Breast epithelium (tissue), 3 donors: ENCODE measurements at regions not wholly inside any gene's neighbourhood (a gene's known extent, or its start where the extent isn't known, plus 50 kb on each side); places are given as distances from the start of the nearest gene placed in this dataset.

Experiments
- POLR2A ChIP-seq: fragments of 450-650 bp; IDR thresholded peaks from one replicate; pipeline ENCODE4 v1.6.1; 2016; ENCODE audit warnings: antibody characterized with exemption, mild to moderate bottlenecking, moderate library complexity
- POLR2AphosphoS5 ChIP-seq, 3 donors: sonication (generic); formaldehyde crosslinking; IDR thresholded peaks; one replicate each; pipeline ENCODE4 v1.6.1; 2017; ENCODE audit warnings: antibody characterized with exemption in 3 of 3
- TF ChIP-seq, protein P1 (sequence below), 3 donors: fragments of 450-650 bp; IDR thresholded peaks; one replicate each; pipeline ENCODE4 v1.5.1; 2016 to 2017; ENCODE audit warnings: antibody characterized with exemption in 3 of 3, mild to moderate bottlenecking in 3 of 3, moderate library complexity in 3 of 3

GRCh38 chr3:104734627-104735026, 632.1 kb upstream of the ALCAM start:
- no peak for TF ChIP-seq POLR2A
- TF ChIP-seq POLR2AphosphoS5 (IDR thresholded peaks at IDR 0.05), result no peak
- TF ChIP-seq, protein P1, sequence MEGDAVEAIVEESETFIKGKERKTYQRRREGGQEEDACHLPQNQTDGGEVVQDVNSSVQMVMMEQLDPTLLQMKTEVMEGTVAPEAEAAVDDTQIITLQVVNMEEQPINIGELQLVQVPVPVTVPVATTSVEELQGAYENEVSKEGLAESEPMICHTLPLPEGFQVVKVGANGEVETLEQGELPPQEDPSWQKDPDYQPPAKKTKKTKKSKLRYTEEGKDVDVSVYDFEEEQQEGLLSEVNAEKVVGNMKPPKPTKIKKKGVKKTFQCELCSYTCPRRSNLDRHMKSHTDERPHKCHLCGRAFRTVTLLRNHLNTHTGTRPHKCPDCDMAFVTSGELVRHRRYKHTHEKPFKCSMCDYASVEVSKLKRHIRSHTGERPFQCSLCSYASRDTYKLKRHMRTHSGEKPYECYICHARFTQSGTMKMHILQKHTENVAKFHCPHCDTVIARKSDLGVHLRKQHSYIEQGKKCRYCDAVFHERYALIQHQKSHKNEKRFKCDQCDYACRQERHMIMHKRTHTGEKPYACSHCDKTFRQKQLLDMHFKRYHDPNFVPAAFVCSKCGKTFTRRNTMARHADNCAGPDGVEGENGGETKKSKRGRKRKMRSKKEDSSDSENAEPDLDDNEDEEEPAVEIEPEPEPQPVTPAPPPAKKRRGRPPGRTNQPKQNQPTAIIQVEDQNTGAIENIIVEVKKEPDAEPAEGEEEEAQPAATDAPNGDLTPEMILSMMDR (IDR thresholded peaks at IDR 0.05), result no peak
